Osteocyte (in vitro differentiated cells): ENCODE measurements at regions not wholly inside any gene's neighbourhood (a gene's known extent, or its start where the extent isn't known, plus 50 kb on each side); places are given as distances from the start of the nearest gene placed in this dataset.

Experiments used
- DNase-seq: peaks from one replicate; pipeline ENCODE4 v3.0.0; 2021; ENCODE audit warnings: mixed read lengths; ENCODE audit not compliant: unreplicated experiment; ENCODE audit errors: extremely low spot score
- H3K27ac Mint-ChIP-seq: one replicate; pipeline ENCODE4 v1.8.0; 2021; ENCODE audit warnings: mild to moderate bottlenecking, mixed read lengths; ENCODE audit not compliant: unreplicated experiment
- H3K27me3 Mint-ChIP-seq: one replicate; pipeline ENCODE4 v1.8.0; 2021; ENCODE audit warnings: mixed read lengths; ENCODE audit not compliant: unreplicated experiment
- H3K36me3 Mint-ChIP-seq: one replicate; pipeline ENCODE4 v1.8.0; 2021; ENCODE audit warnings: mixed read lengths; ENCODE audit not compliant: unreplicated experiment
- H3K4me1 Mint-ChIP-seq: one replicate; pipeline ENCODE4 v1.8.0; 2021; ENCODE audit warnings: mixed read lengths; ENCODE audit not compliant: unreplicated experiment
- H3K4me3 Mint-ChIP-seq: one replicate; pipeline ENCODE4 v1.8.0; 2021; ENCODE audit warnings: mild to moderate bottlenecking, moderate library complexity, mixed read lengths; ENCODE audit not compliant: unreplicated experiment
- H3K9me3 Mint-ChIP-seq: one replicate; pipeline ENCODE4 v1.8.0; 2021; ENCODE audit warnings: mixed read lengths; ENCODE audit not compliant: unreplicated experiment
- TF ChIP-seq, protein P1 (sequence below): fragments of 200-600 bp; sonication (generic); IDR thresholded peaks from 2 replicates; pipeline ENCODE4 v1.5.0; 2021; ENCODE audit warnings: antibody characterized with exemption, mild to moderate bottlenecking, moderate library complexity

GRCh38 chr14:36022765-36023410, 153.6 kb downstream of the PTCSC3 start:
- H3K4me3 Mint-ChIP-seq, result no peak overlapping the region
- no peaks in the 10 kb centered on the region for H3K9me3 Mint-ChIP-seq
- no peak overlapping the region for H3K27ac Mint-ChIP-seq
- peaks cover 38% of the 10 kb centered on the region for H3K27me3 Mint-ChIP-seq
- no peaks in the 10 kb centered on the region for H3K36me3 Mint-ChIP-seq
- no peaks in the 10 kb centered on the region for H3K4me1 Mint-ChIP-seq
- no peak for DNase-seq
- TF ChIP-seq, protein P1, sequence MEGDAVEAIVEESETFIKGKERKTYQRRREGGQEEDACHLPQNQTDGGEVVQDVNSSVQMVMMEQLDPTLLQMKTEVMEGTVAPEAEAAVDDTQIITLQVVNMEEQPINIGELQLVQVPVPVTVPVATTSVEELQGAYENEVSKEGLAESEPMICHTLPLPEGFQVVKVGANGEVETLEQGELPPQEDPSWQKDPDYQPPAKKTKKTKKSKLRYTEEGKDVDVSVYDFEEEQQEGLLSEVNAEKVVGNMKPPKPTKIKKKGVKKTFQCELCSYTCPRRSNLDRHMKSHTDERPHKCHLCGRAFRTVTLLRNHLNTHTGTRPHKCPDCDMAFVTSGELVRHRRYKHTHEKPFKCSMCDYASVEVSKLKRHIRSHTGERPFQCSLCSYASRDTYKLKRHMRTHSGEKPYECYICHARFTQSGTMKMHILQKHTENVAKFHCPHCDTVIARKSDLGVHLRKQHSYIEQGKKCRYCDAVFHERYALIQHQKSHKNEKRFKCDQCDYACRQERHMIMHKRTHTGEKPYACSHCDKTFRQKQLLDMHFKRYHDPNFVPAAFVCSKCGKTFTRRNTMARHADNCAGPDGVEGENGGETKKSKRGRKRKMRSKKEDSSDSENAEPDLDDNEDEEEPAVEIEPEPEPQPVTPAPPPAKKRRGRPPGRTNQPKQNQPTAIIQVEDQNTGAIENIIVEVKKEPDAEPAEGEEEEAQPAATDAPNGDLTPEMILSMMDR, result no peak

DNA sequence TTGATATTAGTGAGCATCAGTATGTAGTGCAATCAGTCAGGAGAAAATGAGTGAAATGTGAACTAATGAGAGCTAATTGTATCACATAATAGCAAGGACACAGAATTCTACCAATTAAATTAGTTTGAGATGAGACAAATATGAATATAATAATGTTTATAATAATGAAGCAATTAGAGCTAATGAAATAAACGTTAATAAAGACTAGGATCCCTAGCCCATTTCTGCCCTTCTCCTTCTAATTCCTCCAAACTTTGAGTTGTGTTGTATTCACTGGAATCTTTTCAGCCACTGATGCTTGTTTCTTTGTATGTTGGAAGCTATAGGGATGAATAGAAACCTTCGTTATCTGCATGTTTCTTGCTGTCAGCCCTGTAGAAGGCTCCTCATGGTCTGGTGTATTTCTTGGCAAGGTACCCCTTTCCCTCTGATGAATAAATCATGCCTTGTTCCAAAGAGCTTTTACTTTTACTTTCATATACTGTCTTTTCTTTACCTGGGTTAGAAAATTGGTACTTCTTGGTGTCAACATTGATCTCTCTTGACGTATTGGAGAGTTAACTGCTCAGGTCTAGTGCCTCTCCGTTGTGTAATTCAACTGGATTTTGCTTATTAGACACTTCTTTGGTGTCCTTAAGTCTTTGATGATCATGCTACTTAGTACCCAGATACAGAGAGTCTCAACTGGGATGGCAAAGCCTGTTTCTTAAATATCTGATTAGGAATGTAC, 154.8 kb downstream of the PTCSC3 start:
- no peaks in the 10 kb centered on the region for H3K9me3 Mint-ChIP-seq
- TF ChIP-seq, protein P1, result no peak
- H3K27me3 Mint-ChIP-seq, result peaks cover 32% of the 10 kb centered on the region
- H3K36me3 Mint-ChIP-seq, result no peaks in the 10 kb centered on the region
- H3K4me3 Mint-ChIP-seq, result no peak overlapping the region
- no peak for DNase-seq
- no peaks in the 10 kb centered on the region for H3K4me1 Mint-ChIP-seq
- no peak overlapping the region for H3K27ac Mint-ChIP-seq

DNA sequence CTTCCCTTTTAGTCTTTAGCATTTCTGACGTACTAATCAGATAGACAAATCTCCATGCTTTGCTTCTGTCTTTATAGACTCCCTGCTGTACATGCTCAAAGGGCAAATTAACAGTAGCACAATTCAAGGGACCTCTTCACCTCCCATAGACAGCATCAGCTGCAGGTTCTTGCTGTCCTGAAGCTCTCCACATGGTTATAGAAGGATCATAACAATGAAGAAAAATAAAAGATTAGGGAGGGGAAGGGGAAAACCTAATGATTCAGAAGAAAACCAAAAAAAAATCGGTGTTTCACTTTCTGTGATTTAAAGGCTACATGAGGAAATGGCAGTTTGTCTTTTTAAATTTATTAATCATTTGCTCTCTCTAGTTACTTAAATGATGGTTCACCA, 155.5 kb downstream of the PTCSC3 start:
- no peaks in the 10 kb centered on the region for H3K4me1 Mint-ChIP-seq
- TF ChIP-seq, protein P1, result no peak
- H3K27me3 Mint-ChIP-seq, result peaks cover 32% of the 10 kb centered on the region
- H3K4me3 Mint-ChIP-seq, result no peak overlapping the region
- H3K9me3 Mint-ChIP-seq, result no peaks in the 10 kb centered on the region
- no peaks in the 10 kb centered on the region for H3K36me3 Mint-ChIP-seq
- no peak for DNase-seq
- no peak overlapping the region for H3K27ac Mint-ChIP-seq

DNA sequence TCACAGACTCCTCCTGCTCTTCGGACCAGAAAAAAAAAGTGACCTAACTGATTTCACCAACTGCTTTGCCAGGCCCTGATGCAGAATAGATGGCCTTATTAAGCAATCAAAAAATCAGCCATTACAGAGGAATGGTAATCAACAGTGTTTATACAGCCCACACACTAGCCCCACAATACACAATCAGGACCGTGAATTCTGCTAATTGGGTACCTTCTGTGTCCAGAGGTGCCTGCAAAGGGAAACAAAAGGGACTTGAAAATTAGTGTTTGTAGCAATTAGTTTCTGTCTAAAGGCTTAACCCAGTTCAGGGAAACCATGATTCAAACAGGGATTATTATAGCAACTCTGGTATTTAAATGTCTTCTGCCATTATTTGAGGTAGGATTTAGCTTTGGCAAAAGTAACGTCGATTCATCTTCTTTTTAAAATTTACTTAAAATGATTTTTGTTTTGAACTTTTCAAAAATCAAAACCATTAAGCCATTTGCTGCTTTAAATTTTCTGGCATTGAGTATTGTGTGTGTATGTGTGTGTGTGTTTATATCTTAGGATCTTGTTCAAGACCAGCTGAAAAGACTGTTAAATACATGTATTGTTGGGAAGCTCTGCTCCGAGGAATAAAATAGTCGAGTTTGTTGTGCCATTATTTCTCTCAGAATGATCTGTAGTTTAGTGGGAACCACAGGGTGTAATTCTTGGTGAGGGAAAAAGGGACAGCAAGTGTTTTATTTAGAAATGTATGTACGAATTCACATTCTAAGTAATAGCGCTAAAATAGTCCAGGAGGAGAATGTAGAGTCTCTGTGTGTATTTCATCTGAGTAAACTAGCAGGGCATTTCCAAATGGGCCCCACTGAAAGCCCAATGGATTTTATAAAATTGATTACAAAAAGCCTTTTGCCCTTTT, 156.1 kb downstream of the PTCSC3 start:
- TF ChIP-seq, protein P1, result no peak
- Mint-ChIP-seq H3K4me1 (no peaks in the 10 kb centered on the region), H3K36me3 (no peaks in the 10 kb centered on the region), H3K9me3 (no peaks in the 10 kb centered on the region), H3K27me3 (peaks cover 32% of the 10 kb centered on the region), H3K4me3 (no peak overlapping the region), H3K27ac (no peak overlapping the region)
- DNase-seq, result no peak

DNA sequence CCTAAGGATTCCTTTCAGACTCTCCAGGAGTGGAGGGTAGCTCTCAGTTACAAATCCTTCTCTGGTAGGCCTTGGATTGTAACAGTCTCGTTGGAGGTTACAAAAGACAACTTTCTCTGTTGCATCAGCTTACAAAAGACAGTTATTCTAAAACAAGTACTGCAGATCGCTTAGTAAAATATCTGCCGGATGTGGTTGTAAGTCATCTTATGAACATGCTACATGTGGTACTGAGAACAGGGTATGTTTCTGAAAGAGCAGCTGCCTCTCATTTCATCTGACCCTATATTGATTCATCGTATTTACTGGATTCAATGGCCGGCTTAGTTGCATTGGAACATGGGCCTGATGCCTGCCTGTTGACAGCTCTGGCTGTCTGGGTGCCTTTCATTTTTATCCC, 157.4 kb downstream of the PTCSC3 start:
- peaks cover 26% of the 10 kb centered on the region for H3K27me3 Mint-ChIP-seq
- H3K27ac Mint-ChIP-seq, result no peak overlapping the region
- no peaks in the 10 kb centered on the region for H3K4me1 Mint-ChIP-seq
- H3K4me3 Mint-ChIP-seq, result no peak overlapping the region
- no peaks in the 10 kb centered on the region for H3K36me3 Mint-ChIP-seq
- TF ChIP-seq, protein P1, result no peak
- no peaks in the 10 kb centered on the region for H3K9me3 Mint-ChIP-seq
- DNase-seq, result no peak
